ENCODE measurements at regions not wholly inside any gene's neighbourhood (a gene's known extent, or its start where the extent isn't known, plus 50 kb on each side); places are given as distances from the start of the nearest gene placed in this dataset.

GRCh38 chr13:102508411-102508810, 88.4 kb upstream of the TPP2 start:
- in situ Hi-C loops (cut with HindIII; ENCODE audit: low sequenced_read_pairs), result no loop called here
- no peak for DNase-seq (ENCODE audit: low read depth)
- H3K4me3 ChIP-seq (ENCODE audit: low read depth, low read length), result no peak overlapping the region
- TF ChIP-seq CTCF (IDR thresholded peaks at IDR 0.05; ENCODE audit: low read depth, low read length, missing control alignments), result no peak

GRCh38 chr13:102504002-102504401, 92.8 kb upstream of the TPP2 start:
- in situ Hi-C loops (cut with HindIII; ENCODE audit: low sequenced_read_pairs), result no loop called here
- H3K4me3 ChIP-seq (ENCODE audit: low read depth, low read length), result no peak overlapping the region
- DNase-seq (ENCODE audit: low read depth), result no peak
- no peak for TF ChIP-seq CTCF (IDR thresholded peaks at IDR 0.05; ENCODE audit: low read depth, low read length, missing control alignments)

- DNase-seq (ENCODE audit: low read depth), result no peak
- TF ChIP-seq CTCF (IDR thresholded peaks at IDR 0.05; ENCODE audit: low read depth, low read length, missing control alignments), result no peak
- in situ Hi-C loops (cut with HindIII; ENCODE audit: low sequenced_read_pairs), result no loop called here
- no peak overlapping the region for H3K4me3 ChIP-seq (ENCODE audit: low read depth, low read length)
These were observed 93.8 kb upstream of the FGF14 start for GRCh38 chr13:102495663-102496062.

- no peak for TF ChIP-seq CTCF (IDR thresholded peaks at IDR 0.05; ENCODE audit: low read depth, low read length, missing control alignments)
- no peak for DNase-seq (ENCODE audit: low read depth)
- in situ Hi-C loops (cut with HindIII; ENCODE audit: low sequenced_read_pairs), result no loop called here
- H3K4me3 ChIP-seq (ENCODE audit: low read depth, low read length), result no peak overlapping the region
These were observed 85.5 kb upstream of the FGF14 start for GRCh38 chr13:102487330-102487729.

- peak; percentile 27 for TF ChIP-seq CTCF (IDR thresholded peaks at IDR 0.05; ENCODE audit: low read depth, low read length, missing control alignments)
- in situ Hi-C loops (cut with HindIII; ENCODE audit: low sequenced_read_pairs), result no loop called here
- no peak overlapping the region for H3K4me3 ChIP-seq (ENCODE audit: low read depth, low read length)
- DNase-seq (ENCODE audit: low read depth), result no peak
These were observed 82.5 kb upstream of the FGF14 start for GRCh38 chr13:102484329-102484728.

GRCh38 chr13:102472650-102473049, 70.8 kb upstream of the FGF14 start:
- H3K4me3 ChIP-seq (ENCODE audit: low read depth, low read length), result no peak overlapping the region
- in situ Hi-C loops (cut with HindIII; ENCODE audit: low sequenced_read_pairs), result loop anchor here (25.0 kb wide), 1 partner anchor 510 kb away; no protein-coding TSS in a partner anchor
- no peak for DNase-seq (ENCODE audit: low read depth)
- no peak for TF ChIP-seq CTCF (IDR thresholded peaks at IDR 0.05; ENCODE audit: low read depth, low read length, missing control alignments)

Data from astrocyte of the cerebellum (primary cell).